Endothelial cell of umbilical vein (primary cell): ENCODE measurements at regions not wholly inside any gene's neighbourhood (a gene's known extent, or its start where the extent isn't known, plus 50 kb on each side); places are given as distances from the start of the nearest gene placed in this dataset.

Experiments used
- BruUV-seq: library from RNA; stranded (reverse); fragments of 400-500 nt; replicated peaks from 2 replicates; lab custom pipeline; 2021; lab: Mats Ljungman, UMichigan
- CTCF ChIA-PET: fragments of 300-600, 350-600 bp; sonication (Branson Sonifier 250); formaldehyde crosslinking; loops from one replicate; lab custom pipeline; 2021; ENCODE audit warnings: antibody characterized with exemption, inconsistent platforms; lab: Charles Lee
- POLR2A ChIA-PET: fragments of 300-600, 350-600 bp; sonication (Branson Sonifier 250); formaldehyde crosslinking; loops from one replicate; lab custom pipeline; 2021; ENCODE audit warnings: antibody characterized with exemption, inconsistent platforms; lab: Charles Lee
- DNase-seq: peaks from one replicate; pipeline ENCODE4 v3.0.0-alpha.2; 2011; ENCODE audit warnings: low read depth, low spot score
- FAIRE-seq: peaks from 2 replicates; lab custom pipeline; 2011; peaks lifted over from hg19 to GRCh38; lab: Jason Lieb, UNC
- H2AFZ ChIP-seq: 2 replicates; pipeline ENCODE4 v1.6.0; 2012; ENCODE audit warnings: low read depth, low read length, control low read depth, inconsistent platforms
- H3K27ac ChIP-seq: 2 replicates; pipeline ENCODE4 v1.5.1; 2011; ENCODE audit warnings: low read depth, mild to moderate bottlenecking, control low read depth, low read length, moderate library complexity; ENCODE audit not compliant: insufficient read depth
- H3K27me3 ChIP-seq, 2 experiments: 2 replicates each; pipeline versions ENCODE4 v1.6.0 to v1.6.1; 2011; ENCODE audit warnings: low read length in 2 of 2, mixed read lengths in 1 of 2; ENCODE audit not compliant: control insufficient read depth in 2 of 2, insufficient read depth in 2 of 2
- H3K36me3 ChIP-seq, 2 experiments: 2 replicates in 1 of 2; 3 replicates in 1 of 2; pipeline ENCODE4 v1.5.1; 2011; ENCODE audit warnings: low read length in 2 of 2, mild to moderate bottlenecking in 1 of 2, moderate library complexity in 1 of 2; ENCODE audit not compliant: control insufficient read depth in 2 of 2, insufficient read depth in 2 of 2; ENCODE audit errors: extremely low read depth in 1 of 2
- H3K4me1 ChIP-seq: 3 replicates; pipeline ENCODE4 v1.5.1; 2011; ENCODE audit warnings: mild to moderate bottlenecking, low read length; ENCODE audit not compliant: control insufficient read depth, insufficient read depth; ENCODE audit errors: extremely low read depth
- H3K4me2 ChIP-seq: 2 replicates; pipeline ENCODE4 v1.6.1; 2011; ENCODE audit warnings: low read length, control low read depth, mixed read lengths; ENCODE audit not compliant: insufficient read depth
- H3K4me3 ChIP-seq, 3 experiments: fragments of 200-600 bp in 1 of 3; sonication (generic), shearing (Covaris generic) in 1 of 3; replicated peaks in 1 of 3; 2 replicates each; pipeline ENCODE4 v1.5.1; 2011 to 2016; ENCODE audit warnings: control low read depth in 3 of 3, low read length in 3 of 3, mild to moderate bottlenecking in 2 of 3, inconsistent platforms in 1 of 3, low read depth in 1 of 3, moderate library complexity in 1 of 3; ENCODE audit not compliant: insufficient read depth in 1 of 3
- H3K79me2 ChIP-seq: 2 replicates; pipeline ENCODE4 v1.6.0; 2012; ENCODE audit warnings: low read length, inconsistent platforms; ENCODE audit not compliant: control insufficient read depth, insufficient read depth
- H3K9ac ChIP-seq: replicated peaks from 2 replicates; pipeline ENCODE3; 2011; ENCODE audit warnings: low read length, control low read depth; ENCODE audit not compliant: insufficient read depth; ENCODE audit errors: extremely low read depth
- H3K9me1 ChIP-seq: replicated peaks from 3 replicates; pipeline ENCODE4 v1.6.0; 2011; ENCODE audit warnings: mild to moderate bottlenecking, low read length; ENCODE audit not compliant: control insufficient read depth, insufficient read depth; ENCODE audit errors: extremely low read depth
- H3K9me3 ChIP-seq: replicated peaks from 2 replicates; pipeline ENCODE4 v1.5.1; 2012; ENCODE audit warnings: low read length, inconsistent platforms; ENCODE audit not compliant: control insufficient read depth, insufficient read depth
- H4K20me1 ChIP-seq: replicated peaks from 2 replicates; pipeline ENCODE3; 2011; ENCODE audit warnings: mild to moderate bottlenecking, low read length; ENCODE audit not compliant: control insufficient read depth, insufficient read depth; ENCODE audit errors: extremely low read depth
- CTCF ChIP-seq, 2 donors: IDR thresholded peaks; 1 replicate in 1 of 2; 2 replicates in 1 of 2; pipeline ENCODE4 v1.5.1; 2011; ENCODE audit warnings: low read length in 2 of 2, mild to moderate bottlenecking in 2 of 2, moderate library complexity in 2 of 2, control low read depth in 1 of 2, inconsistent platforms in 1 of 2, low read depth in 1 of 2; ENCODE audit not compliant: insufficient read depth in 1 of 2; ENCODE audit errors: extremely low read depth in 1 of 2
- EZH2 ChIP-seq: IDR thresholded peaks from 2 replicates; pipeline ENCODE4 v1.6.1; 2012; ENCODE audit warnings: borderline replicate concordance, low read depth, mild to moderate bottlenecking, moderate library complexity, low read length, inconsistent platforms; ENCODE audit not compliant: severe bottlenecking
- FOS ChIP-seq: IDR thresholded peaks from 2 replicates; pipeline ENCODE4 v1.6.1; 2011; ENCODE audit warnings: mild to moderate bottlenecking, low read length, moderate library complexity, borderline replicate concordance; ENCODE audit not compliant: insufficient read depth
- GATA2 ChIP-seq: IDR thresholded peaks from 2 replicates; pipeline ENCODE4 v1.7.0; 2011; ENCODE audit warnings: low read depth, mild to moderate bottlenecking, moderate library complexity, mixed read lengths, low read length; ENCODE audit not compliant: insufficient read length, insufficient read depth
- JUN ChIP-seq: IDR thresholded peaks from 2 replicates; pipeline ENCODE4 v1.6.1; 2011; ENCODE audit warnings: borderline replicate concordance, low read depth; ENCODE audit not compliant: insufficient read length, insufficient read depth
- MAX ChIP-seq: IDR thresholded peaks from 2 replicates; pipeline ENCODE4 v1.6.1; 2011; ENCODE audit not compliant: insufficient read depth, insufficient read length
- MYC ChIP-seq: IDR thresholded peaks from one replicate; pipeline ENCODE4 v1.6.1; 2011; ENCODE audit warnings: mild to moderate bottlenecking, low read depth, low read length
- POLR2A ChIP-seq: IDR thresholded peaks from 2 replicates; pipeline ENCODE4 v1.6.1; 2012; ENCODE audit warnings: low read depth, mild to moderate bottlenecking, control low read depth, low read length
- POLR2AphosphoS5 ChIP-seq: IDR thresholded peaks from 2 replicates; pipeline ENCODE4 v1.6.1; 2012; ENCODE audit warnings: low read depth, mild to moderate bottlenecking, control low read depth, low read length, moderate library complexity; ENCODE audit not compliant: insufficient read depth
- dilution Hi-C: fragments of 300-500 bp; cut with MboI; formaldehyde crosslinking; loops from one replicate; pipeline ENCODE4 v1.15.0; 2019; ENCODE audit warnings: low sequenced_read_pairs; ENCODE audit not compliant: extremely low pct_ligation_motif_present
- intact Hi-C: fragments of 100-400 bp; cut with micrococcal nuclease; formaldehyde crosslinking; loops from one replicate; pipeline ENCODE4 v1.10.0; 2022

- Histone ChIP-seq H4K20me1 (no peaks in the 10 kb centered on the region), H3K9me3 (peaks cover 8% of the 10 kb centered on the region), H3K4me3 (no peak overlapping the region), H3K27ac (no peak overlapping the region), H3K4me1 (no peaks in the 10 kb centered on the region), H3K27me3 (no peaks in the 10 kb centered on the region), H3K4me2 (no peak overlapping the region), H3K36me3 (no peaks in the 10 kb centered on the region), H2AFZ (no peak overlapping the region), H3K9ac (no peak overlapping the region), H3K79me2 (no peaks in the 10 kb centered on the region), H3K9me1 (no peaks in the 10 kb centered on the region)
- ChIA-PET POLR2A (no interaction called here), CTCF (no interaction called here)
- no TSS peak for BruUV-seq
- intact Hi-C loops: no loop called here
- dilution Hi-C loops: no loop called here
- FAIRE-seq (no peak), DNase-seq (no peak)
- TF ChIP-seq JUN (no peak), MAX (no peak), FOS (no peak), POLR2A (no peak), POLR2AphosphoS5 (no peak), CTCF (IDR thresholded peaks at IDR 0.05; ENCODE audit: extremely low read depth in 1 of 2, insufficient read depth in 1 of 2, low read depth in 1 of 2, low read length in 2 of 2) (no peak), MYC (no peak), GATA2 (no peak), EZH2 (no peak)
Measured at GRCh38 chr4:180809439-180809838, 1433.8 kb upstream of the TENM3 start.
